Type B pancreatic cell (in vitro differentiated cells): ENCODE measurements at regions not wholly inside any gene's neighbourhood (a gene's known extent, or its start where the extent isn't known, plus 50 kb on each side); places are given as distances from the start of the nearest gene placed in this dataset.

Experiments
- DNase-seq: peaks from one replicate; pipeline ENCODE4 v3.0.0; 2021; ENCODE audit warnings: mixed read lengths; ENCODE audit not compliant: unreplicated experiment; ENCODE audit errors: extremely low spot score
- H3K27ac Mint-ChIP-seq: 2 replicates; pipeline ENCODE4 v1.8.0; 2021; ENCODE audit warnings: mild to moderate bottlenecking, mixed read lengths
- H3K27me3 Mint-ChIP-seq: 2 replicates; pipeline ENCODE4 v1.8.0; 2021; ENCODE audit warnings: mixed read lengths
- H3K36me3 Mint-ChIP-seq: 2 replicates; pipeline ENCODE4 v1.8.0; 2021; ENCODE audit warnings: mixed read lengths
- H3K4me1 Mint-ChIP-seq: one replicate; pipeline ENCODE4 v1.8.0; 2021; ENCODE audit warnings: mixed read lengths; ENCODE audit not compliant: unreplicated experiment
- H3K4me3 Mint-ChIP-seq: 2 replicates; pipeline ENCODE4 v1.8.0; 2021; ENCODE audit warnings: mild to moderate bottlenecking, mixed read lengths
- H3K9me3 Mint-ChIP-seq: 2 replicates; pipeline ENCODE4 v1.8.0; 2021; ENCODE audit warnings: mixed read lengths
- CTCF ChIP-seq: fragments of 200-600 bp; sonication (generic); conservative IDR thresholded peaks from 2 replicates; pipeline ENCODE4 v1.5.0; 2021; ENCODE audit warnings: antibody characterized with exemption, mild to moderate bottlenecking

GRCh38 chr2:19473350-19473749 is 114.9 kb upstream of the OSR1 start:
- TF ChIP-seq CTCF, result no peak
- no peak overlapping the region for H3K4me3 Mint-ChIP-seq
- H3K9me3 Mint-ChIP-seq, result no peaks in the 10 kb centered on the region

GRCh38 chr2:19472391-19472978 is 114.1 kb upstream of the OSR1 start:
- Mint-ChIP-seq H3K27me3 (peaks cover 7% of the 10 kb centered on the region), H3K27ac (no peak overlapping the region), H3K4me3 (no peak overlapping the region), H3K4me1 (no peaks in the 10 kb centered on the region), H3K36me3 (no peaks in the 10 kb centered on the region), H3K9me3 (no peaks in the 10 kb centered on the region)
- no peak for TF ChIP-seq CTCF
- DNase-seq, result no peak

More at GRCh38 chr2:19473350-19473749, 114.9 kb upstream of the OSR1 start:
- Mint-ChIP-seq H3K27me3 (peaks cover 10% of the 10 kb centered on the region), H3K4me1 (no peaks in the 10 kb centered on the region), H3K36me3 (no peaks in the 10 kb centered on the region), H3K27ac (no peak overlapping the region)
- DNase-seq, result no peak

DNA sequence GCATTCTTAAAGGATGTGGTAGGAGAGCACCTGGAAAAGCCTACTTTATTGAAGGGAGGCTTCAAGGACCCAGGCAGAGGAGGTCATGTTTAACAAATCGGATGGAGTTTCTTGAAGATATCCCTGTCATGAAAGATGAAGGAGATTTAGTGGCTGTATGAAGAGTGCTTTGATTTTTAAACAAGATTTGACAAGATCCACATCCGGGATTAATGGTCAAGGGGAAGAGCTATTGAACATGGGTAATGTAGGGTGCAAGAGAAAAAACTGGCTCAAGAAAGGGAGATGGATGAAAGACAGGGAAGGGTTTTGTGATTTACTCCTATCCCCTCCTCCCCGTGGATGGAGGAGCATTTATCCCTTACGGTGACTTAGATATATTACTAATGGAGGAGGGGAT is 113.1 kb upstream of the OSR1 start:
- Mint-ChIP-seq H3K4me1 (no peaks in the 10 kb centered on the region), H3K4me3 (no peak overlapping the region), H3K9me3 (no peaks in the 10 kb centered on the region), H3K36me3 (no peaks in the 10 kb centered on the region), H3K27me3 (peaks cover 5% of the 10 kb centered on the region), H3K27ac (no peak overlapping the region)
- TF ChIP-seq CTCF, result no peak
- DNase-seq, result no peak

GRCh38 chr2:19465978-19466377 is 107.6 kb upstream of the OSR1 start:
- no peak overlapping the region for H3K4me3 Mint-ChIP-seq
- H3K36me3 Mint-ChIP-seq, result no peaks in the 10 kb centered on the region
- no peak for DNase-seq
- H3K9me3 Mint-ChIP-seq, result no peaks in the 10 kb centered on the region
- no peaks in the 10 kb centered on the region for H3K27me3 Mint-ChIP-seq
- TF ChIP-seq CTCF, result no peak
- peaks cover 12% of the 10 kb centered on the region for H3K4me1 Mint-ChIP-seq
- no peak overlapping the region for H3K27ac Mint-ChIP-seq

- Mint-ChIP-seq H3K36me3 (no peaks in the 10 kb centered on the region), H3K27me3 (no peaks in the 10 kb centered on the region), H3K4me1 (peaks cover 12% of the 10 kb centered on the region), H3K4me3 (no peak overlapping the region), H3K9me3 (no peaks in the 10 kb centered on the region), H3K27ac (no peak overlapping the region)
- no peak for TF ChIP-seq CTCF
- no peak for DNase-seq
Measured at GRCh38 chr2:19462256-19462645, 103.8 kb upstream of the OSR1 start.
